H1 (cell line): ENCODE measurements at regions not wholly inside any gene's neighbourhood (a gene's known extent, or its start where the extent isn't known, plus 50 kb on each side); places are given as distances from the start of the nearest gene placed in this dataset.

Source experiments
- CTCF ChIA-PET: fragments of 300-600 bp; sonication (Branson Sonifier 250); formaldehyde crosslinking; loops from one replicate; lab custom pipeline; 2021; ENCODE audit not compliant: partially characterized antibody; lab: Charles Lee
- POLR2A ChIA-PET: fragments of 300-600 bp; sonication (Branson Sonifier 250); formaldehyde crosslinking; loops from one replicate; lab custom pipeline; 2021; ENCODE audit warnings: inconsistent platforms; ENCODE audit not compliant: partially characterized antibody; lab: Charles Lee
- DNase-seq, 2 experiments: peaks; one replicate each; pipeline versions ENCODE4 v3.0.0 to v3.0.0-alpha.2; 2010 to 2022; ENCODE audit warnings: low spot score in 2 of 2, low read depth in 1 of 2, mixed read lengths in 1 of 2
- FAIRE-seq: peaks from 2 replicates; lab custom pipeline; 2011; peaks lifted over from hg19 to GRCh38; lab: Jason Lieb, UNC
- H2AFZ ChIP-seq: 2 replicates; pipeline ENCODE4 v1.8.1; 2012; ENCODE audit warnings: low read length, inconsistent platforms
- H2AK5ac ChIP-seq: 2 replicates; pipeline ENCODE4 v1.6.1; 2013; ENCODE audit warnings: low read depth, low read length
- H2BK120ac ChIP-seq: replicated peaks from 2 replicates; pipeline ENCODE3; 2013; ENCODE audit warnings: low read depth, low read length, inconsistent platforms
- H2BK12ac ChIP-seq: 2 replicates; pipeline ENCODE4 v1.6.1; 2013; ENCODE audit warnings: low read depth, low read length
- H2BK15ac ChIP-seq: 2 replicates; pipeline ENCODE4 v1.6.1; 2013; ENCODE audit warnings: low read length
- H2BK20ac ChIP-seq: 2 replicates; pipeline ENCODE4 v1.6.1; 2013; ENCODE audit warnings: low read length
- H2BK5ac ChIP-seq: 2 replicates; pipeline ENCODE4 v1.6.1; 2013; ENCODE audit warnings: low read depth, low read length
- H3K14ac ChIP-seq: 2 replicates; pipeline ENCODE4 v1.6.1; 2013; ENCODE audit warnings: inconsistent platforms; ENCODE audit not compliant: insufficient read length
- H3K18ac ChIP-seq: 2 replicates; pipeline ENCODE4 v1.6.1; 2013; ENCODE audit warnings: low read length; ENCODE audit errors: extremely low read depth
- H3K23ac ChIP-seq: 2 replicates; pipeline ENCODE4 v1.6.1; 2013; ENCODE audit warnings: inconsistent platforms; ENCODE audit not compliant: insufficient read length
- H3K23me2 ChIP-seq: 2 replicates; pipeline ENCODE4 v1.6.1; 2013; ENCODE audit warnings: low read depth, low read length
- H3K27ac ChIP-seq: 2 replicates; pipeline ENCODE4 v1.6.1; 2011; ENCODE audit warnings: low read depth, low read length, inconsistent platforms
- H3K27me3 ChIP-seq, 4 experiments: replicated peaks in 1 of 4; 1 replicate in 1 of 4; 2 replicates in 3 of 4; pipeline versions ENCODE4 v1.6.1 to v1.8.1; 2011 to 2013; ENCODE audit warnings: low read length in 3 of 4, mild to moderate bottlenecking in 3 of 4, inconsistent platforms in 2 of 4, mixed read lengths in 2 of 4, moderate library complexity in 1 of 4; ENCODE audit not compliant: control insufficient read depth in 3 of 4, insufficient read depth in 3 of 4; ENCODE audit errors: extremely low read depth in 1 of 4
- H3K36me3 ChIP-seq, 4 experiments: 2 replicates each; pipeline versions ENCODE4 v1.6.1 to v1.8.1; 2011 to 2013; ENCODE audit warnings: mild to moderate bottlenecking in 4 of 4, low read length in 3 of 4, moderate library complexity in 2 of 4, control low read depth in 1 of 4, inconsistent platforms in 1 of 4; ENCODE audit not compliant: insufficient read depth in 4 of 4, control insufficient read depth in 2 of 4
- H3K4ac ChIP-seq: replicated peaks from 2 replicates; pipeline ENCODE3; 2013; ENCODE audit warnings: low read length, low read depth, mixed read lengths, inconsistent platforms; ENCODE audit not compliant: insufficient read length
- H3K4me1 ChIP-seq, 4 experiments: replicated peaks in 1 of 4; 1 replicate in 1 of 4; 2 replicates in 3 of 4; pipeline versions ENCODE4 v1.6.1 to v1.8.1; 2011 to 2013; ENCODE audit warnings: low read length in 3 of 4, inconsistent platforms in 2 of 4, mixed read lengths in 1 of 4; ENCODE audit not compliant: insufficient read depth in 4 of 4, control insufficient read depth in 3 of 4
- H3K4me2 ChIP-seq, 2 experiments: 2 replicates each; pipeline versions ENCODE4 v1.6.1 to v1.8.1; 2011 to 2013; ENCODE audit warnings: low read depth in 2 of 2, low read length in 2 of 2, control low read depth in 1 of 2, inconsistent platforms in 1 of 2, mild to moderate bottlenecking in 1 of 2; ENCODE audit not compliant: insufficient read depth in 1 of 2
- H3K4me3 ChIP-seq, 4 experiments: fragments of 200-600, 300-600 bp in 1 of 4; sonication (generic), shearing (Covaris generic), sonication (Bioruptor Twin) in 1 of 4; 2 replicates each; pipeline versions ENCODE4 v1.5.1 to v1.8.1; 2011 to 2016; ENCODE audit warnings: low read length in 4 of 4, low read depth in 3 of 4, control low read depth in 2 of 4, inconsistent platforms in 2 of 4, mild to moderate bottlenecking in 2 of 4, mixed read lengths in 1 of 4, moderate library complexity in 1 of 4; ENCODE audit not compliant: insufficient read depth in 2 of 4; ENCODE audit errors: extremely low read depth in 1 of 4
- H3K56ac ChIP-seq: replicated peaks from 2 replicates; pipeline ENCODE3; 2013; ENCODE audit warnings: low read depth, mild to moderate bottlenecking, mixed read lengths, low read length, inconsistent platforms; ENCODE audit not compliant: insufficient read length
- H3K79me1 ChIP-seq: 2 replicates; pipeline ENCODE4 v1.6.1; 2013; ENCODE audit warnings: low read depth, low read length, control low read depth
- H3K79me2 ChIP-seq, 2 experiments: 2 replicates each; pipeline versions ENCODE4 v1.6.1 to v1.8.1; 2012 to 2013; ENCODE audit warnings: low read length in 2 of 2, mild to moderate bottlenecking in 2 of 2, inconsistent platforms in 1 of 2; ENCODE audit not compliant: insufficient read depth in 2 of 2, control insufficient read depth in 1 of 2
- H3K9ac ChIP-seq, 4 experiments: replicated peaks in 1 of 4; 1 replicate in 1 of 4; 2 replicates in 3 of 4; pipeline versions ENCODE4 v1.6.1 to v1.8.1; 2011 to 2013; ENCODE audit warnings: low read depth in 3 of 4, low read length in 3 of 4, control low read depth in 2 of 4, mild to moderate bottlenecking in 2 of 4, moderate library complexity in 2 of 4, inconsistent platforms in 1 of 4; ENCODE audit errors: extremely low read depth in 1 of 4
- H3K9me3 ChIP-seq, 2 experiments: 2 replicates each; pipeline versions ENCODE4 v1.6.1 to v1.8.1; 2012 to 2013; ENCODE audit warnings: mild to moderate bottlenecking in 2 of 2, moderate library complexity in 2 of 2, control low read depth in 1 of 2, inconsistent platforms in 1 of 2, low read depth in 1 of 2, low read length in 1 of 2, mixed read lengths in 1 of 2; ENCODE audit not compliant: insufficient read depth in 2 of 2
- H4K20me1 ChIP-seq, 2 experiments: replicated peaks in 1 of 2; 2 replicates each; pipeline versions ENCODE3 to v1.8.1; 2011 to 2013; ENCODE audit warnings: inconsistent platforms in 2 of 2, low read length in 2 of 2, mild to moderate bottlenecking in 1 of 2; ENCODE audit not compliant: insufficient read depth in 2 of 2, control insufficient read depth in 1 of 2
- H4K5ac ChIP-seq: 2 replicates; pipeline ENCODE4 v1.6.1; 2013; ENCODE audit warnings: low read length, low read depth, mixed read lengths, inconsistent platforms; ENCODE audit not compliant: insufficient read length
- H4K8ac ChIP-seq: 2 replicates; pipeline ENCODE4 v1.8.0; 2013; ENCODE audit warnings: mild to moderate bottlenecking, moderate library complexity, low read length, inconsistent platforms; ENCODE audit not compliant: insufficient read depth; ENCODE audit errors: extremely low read depth
- H4K91ac ChIP-seq: replicated peaks from 2 replicates; pipeline ENCODE3; 2013; ENCODE audit warnings: low read length, mixed read lengths, inconsistent platforms; ENCODE audit not compliant: insufficient read length
- CBX8 ChIP-seq: fragments of 300-800, 300-1000 bp; sonication (generic); IDR thresholded peaks from 2 replicates; pipeline ENCODE4 v1.7.1; 2016; ENCODE audit warnings: low read depth, low read length, borderline replicate concordance
- JUND ChIP-seq: IDR thresholded peaks from 2 replicates; pipeline ENCODE4 v1.6.1; 2011; ENCODE audit warnings: mild to moderate bottlenecking, improper control_type of control experiment, low read length
- KDM4A ChIP-seq: IDR thresholded peaks from one replicate; pipeline ENCODE4 v1.7.1; 2012; ENCODE audit warnings: low read depth, mild to moderate bottlenecking, moderate library complexity, low read length, inconsistent platforms; ENCODE audit not compliant: severe bottlenecking
- RBBP5 ChIP-seq: IDR thresholded peaks from 2 replicates; pipeline ENCODE4 v1.7.1; 2012; ENCODE audit warnings: low read depth, mild to moderate bottlenecking, inconsistent platforms, low read length, moderate library complexity, borderline replicate concordance
- RXRA ChIP-seq: IDR thresholded peaks from 2 replicates; pipeline ENCODE4 v1.6.1; 2011; ENCODE audit warnings: low read depth, mild to moderate bottlenecking, low read length, moderate library complexity; ENCODE audit not compliant: insufficient read depth
- SUZ12 ChIP-seq: fragments of 200-600 bp; sonication (generic); IDR thresholded peaks from 2 replicates; pipeline ENCODE4 v1.6.1; 2012; ENCODE audit warnings: mild to moderate bottlenecking, inconsistent platforms, low read length, moderate library complexity, mixed read lengths
- TAF7 ChIP-seq: optimal IDR thresholded peaks from 2 replicates; pipeline ENCODE3; 2011; ENCODE audit warnings: low read depth, mild to moderate bottlenecking, inconsistent platforms, low read length, moderate library complexity, borderline replicate concordance
- WGBS, 2 experiments: shearing (Covaris generic) in 1 of 2; methylation state at CpG; one replicate each; pipeline versions ENCODE4 v1.1.6 to v1.1.7; 2013 to 2015; ENCODE audit warnings: low lambda C conversion rate in 2 of 2, mixed read lengths in 2 of 2, inconsistent platforms in 1 of 2, low coverage in 1 of 2, missing lambda C conversion rate in 1 of 2; ENCODE audit not compliant: insufficient replicate concordance in 2 of 2, insufficient coverage in 1 of 2, insufficient read length in 1 of 2; ENCODE audit errors: extremely low coverage in 1 of 2, missing lambda C conversion rate in 1 of 2; 5-methylcytosine and 5-hydroxymethylcytosine counted together

DNA sequence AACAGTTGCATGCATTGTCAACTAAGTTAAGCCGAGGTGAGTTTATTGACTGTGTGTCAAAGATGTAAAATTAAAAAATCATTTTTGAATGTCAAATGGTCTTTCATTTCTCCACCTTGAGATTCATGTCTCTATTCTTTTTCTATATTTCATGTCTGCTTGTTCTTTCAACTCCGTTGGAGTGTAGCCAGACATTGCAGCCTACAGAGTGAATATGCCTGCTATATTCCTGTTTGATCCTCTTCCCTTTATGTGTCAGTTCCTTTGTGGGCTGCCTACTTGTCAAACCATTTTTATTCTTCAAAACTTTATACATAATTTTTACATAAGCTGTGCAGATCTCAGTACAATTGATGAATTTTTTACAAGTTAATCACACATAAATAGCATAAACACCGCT lies 1325.8 kb upstream of the PRMT6 start:
- Histone ChIP-seq H3K56ac (no peak overlapping the region), H3K14ac (no peak overlapping the region), H3K27me3 (no peaks in the 10 kb centered on the region), H2BK5ac (no peak overlapping the region), H4K91ac (no peak overlapping the region), H3K79me2 (no peaks in the 10 kb centered on the region), H3K23ac (no peak overlapping the region), H2AK5ac (no peak overlapping the region), H3K4me3 (no peak overlapping the region), H3K23me2 (no peaks in the 10 kb centered on the region), H3K27ac (no peak overlapping the region), H3K4me1 (no peaks in the 10 kb centered on the region), H3K9me3 (no peaks in the 10 kb centered on the region), H3K79me1 (no peaks in the 10 kb centered on the region), H2BK120ac (no peak overlapping the region), H3K9ac (no peak overlapping the region), H2BK15ac (no peak overlapping the region), H4K8ac (no peak overlapping the region), H2BK12ac (no peak overlapping the region), H2AFZ (no peak overlapping the region), H3K4ac (no peak overlapping the region), H3K36me3 (no peaks in the 10 kb centered on the region), H4K5ac (no peak overlapping the region), H3K18ac (no peak overlapping the region), H4K20me1 (no peaks in the 10 kb centered on the region), H2BK20ac (no peak overlapping the region), H3K4me2 (no peak overlapping the region)
- FAIRE-seq (no peak), DNase-seq (no peak)
- WGBS, 2 experiments = 94% methylated on average over 3 of the region's 3 CpGs; no CpG with 5 or more reads in 1 of the 2 experiments
- ChIA-PET POLR2A (no interaction called here), CTCF (interaction anchor here (1.3 kb wide), 1 partner anchor 63 kb away, joined by 3 read pairs; no protein-coding TSS in a partner anchor)
- TF ChIP-seq SUZ12 (no peak), CBX8 (no peak), KDM4A (no peak), TAF7 (no peak), JUND (no peak), RXRA (no peak), RBBP5 (no peak)
